Stimulated activated CD4-positive, alpha-beta T cell treated with anti-CD3 and anti-CD28 coated beads, TNF-alpha, amount 100 ng/mL, for 48 hours (primary cell): ENCODE measurements at regions not wholly inside any gene's neighbourhood (a gene's known extent, or its start where the extent isn't known, plus 50 kb on each side); places are given as distances from the start of the nearest gene placed in this dataset.

ENCODE experiments used
- DNase-seq, 3 donors: peaks; one replicate each; pipeline ENCODE4 v3.0.0-alpha.2; 2020; ENCODE audit warnings: low read depth in 3 of 3

- DNase-seq: no peak
Observed at GRCh38 chr5:168046163-168046562, 245.3 kb upstream of the WWC1 start.

GRCh38 chr5:168047043-168047668 lies 244.3 kb upstream of the WWC1 start:
- DNase-seq: peak in 1 of 3 donors; percentile 2

GRCh38 chr5:168047669-168048111 lies 243.8 kb upstream of the WWC1 start:
- no peak for DNase-seq

DNA sequence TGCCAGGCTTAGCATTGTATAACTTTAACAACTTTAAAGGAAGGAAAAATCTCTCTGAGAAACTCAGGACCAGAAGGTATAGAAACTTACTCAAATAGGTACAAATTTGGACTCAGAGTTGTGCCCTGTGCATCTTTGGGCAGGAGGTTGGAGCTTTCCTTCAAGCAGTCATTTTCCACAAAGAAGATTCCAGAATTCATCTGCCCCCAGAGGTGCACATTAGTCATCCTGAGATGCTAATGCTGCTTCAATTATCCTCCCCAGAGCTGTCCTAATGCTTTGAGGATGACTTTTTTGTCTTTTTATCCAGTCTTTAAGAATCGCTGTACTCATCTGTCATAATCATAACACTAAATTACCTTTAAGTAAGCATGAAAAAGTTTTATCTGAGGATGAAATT lies 243.0 kb upstream of the WWC1 start:
- no peak for DNase-seq

GRCh38 chr5:168052686-168053085 lies 238.8 kb upstream of the WWC1 start:
- DNase-seq: no peak

- no peak for DNase-seq
Observed at GRCh38 chr5:168054091-168054490, 237.4 kb upstream of the WWC1 start.

DNA sequence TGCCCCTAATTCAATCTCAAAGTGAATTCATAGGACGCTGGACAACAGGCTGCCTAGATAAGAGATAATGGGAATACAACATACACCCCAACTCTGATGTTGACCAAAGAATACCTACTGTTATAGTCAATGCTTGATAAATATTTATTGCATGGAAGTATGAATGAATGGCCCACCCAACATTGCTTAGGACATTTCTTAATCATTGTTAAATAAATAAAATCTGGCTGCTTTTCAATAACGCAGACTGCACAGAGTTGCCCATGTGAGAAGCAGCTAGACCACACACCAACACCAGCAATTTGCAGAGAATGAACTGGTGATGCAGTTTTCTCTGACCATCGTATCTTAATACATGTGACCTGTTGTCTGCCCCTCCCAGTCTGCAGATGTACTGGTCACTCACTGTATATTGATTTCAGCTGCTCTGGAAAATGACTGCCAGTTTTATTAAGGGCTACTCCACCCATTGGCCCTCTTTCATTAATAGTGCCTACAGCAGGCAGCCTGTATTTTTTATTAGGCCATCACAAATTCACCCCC lies 236.2 kb upstream of the WWC1 start:
- no peak for DNase-seq

GRCh38 chr5:168055961-168056360 lies 235.5 kb upstream of the WWC1 start:
- no peak for DNase-seq

DNA sequence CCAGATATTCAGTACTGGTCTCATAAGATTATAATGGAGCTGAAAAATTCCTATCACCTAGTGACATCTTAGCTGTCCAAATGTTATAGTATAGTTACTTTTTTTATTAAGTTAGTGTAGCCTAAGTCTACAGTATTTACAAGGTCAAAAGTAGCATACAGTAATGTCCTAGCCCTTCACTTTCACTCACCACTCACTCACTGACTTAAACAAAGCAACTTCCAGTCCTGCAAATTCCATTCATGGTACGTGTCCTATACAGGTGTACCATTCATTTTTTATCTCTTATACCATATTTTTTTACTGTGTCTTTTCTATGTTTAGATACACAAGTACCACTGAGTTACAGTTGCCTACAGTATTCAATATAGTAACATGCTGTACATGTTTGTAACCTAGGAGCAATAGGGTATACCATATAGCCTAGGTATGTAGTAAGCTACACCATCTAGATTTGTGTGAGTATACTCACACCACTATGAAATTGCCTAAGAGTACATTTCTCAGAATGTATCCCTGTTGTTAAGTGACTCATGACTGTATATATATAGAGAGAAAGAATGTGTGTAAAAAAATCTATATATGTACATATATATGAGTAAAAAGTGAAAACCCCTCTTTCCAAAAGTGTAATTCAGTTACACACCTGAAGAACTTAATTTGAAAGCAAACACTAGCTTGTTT lies 234.8 kb upstream of the WWC1 start:
- no peak for DNase-seq

DNA sequence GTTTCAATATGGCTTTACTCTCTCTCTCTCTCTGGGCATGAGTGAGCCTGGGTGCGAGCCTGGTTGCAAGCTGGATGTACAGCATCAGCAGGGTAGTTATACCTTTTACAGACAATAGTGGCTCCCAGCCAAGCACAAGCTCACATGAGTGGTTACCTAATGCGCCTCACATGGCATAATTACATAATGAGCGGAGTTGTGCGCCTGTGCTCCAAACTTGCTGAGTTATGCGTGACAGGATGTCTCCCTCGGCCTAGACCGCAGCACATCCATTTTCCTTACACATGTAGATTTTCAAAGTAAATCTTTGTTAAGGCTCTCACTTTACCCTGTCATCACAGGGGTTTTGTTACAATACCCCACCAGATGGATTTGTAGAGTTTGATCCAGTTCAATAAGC lies 233.5 kb upstream of the WWC1 start:
- no peak for DNase-seq

DNA sequence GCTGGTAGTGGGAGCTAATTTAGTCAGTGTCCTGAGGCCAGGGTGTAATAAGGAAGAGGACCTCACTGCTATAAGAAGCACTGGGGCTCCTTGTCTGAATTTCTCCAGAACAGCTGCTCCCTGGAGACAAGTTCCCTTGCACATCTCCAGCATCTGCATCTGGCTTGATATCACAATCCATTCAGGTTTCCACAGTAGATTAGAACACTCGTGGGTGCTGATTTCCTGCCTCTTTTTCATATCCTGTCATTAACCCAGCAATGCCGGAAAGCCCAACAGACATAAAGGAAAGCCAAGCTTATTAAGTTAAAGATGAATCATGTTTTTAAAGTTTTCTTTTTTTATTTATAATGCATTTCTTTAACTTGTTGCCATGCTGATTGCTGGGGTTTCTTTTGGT lies 232.3 kb upstream of the WWC1 start:
- DNase-seq: no peak

DNA sequence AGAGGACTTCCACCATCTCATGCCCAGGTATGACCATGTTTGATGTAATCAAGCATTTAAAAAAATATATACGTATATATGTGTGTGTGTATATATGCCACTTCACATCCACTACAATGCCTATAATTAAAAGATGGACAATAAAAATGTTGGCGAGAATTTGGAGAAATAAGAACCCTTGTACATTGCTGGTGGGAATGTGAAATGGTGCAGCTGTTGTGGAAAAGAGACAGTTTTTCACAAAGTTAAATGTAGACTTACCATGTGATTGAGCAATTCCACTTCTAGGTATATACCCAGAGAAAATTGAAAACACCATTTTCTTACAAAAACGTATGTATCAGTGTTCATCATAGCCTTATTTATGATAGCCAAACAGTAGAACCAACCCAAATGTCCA lies 229.2 kb upstream of the WWC1 start:
- DNase-seq: no peak

- DNase-seq: no peak
Observed at GRCh38 chr5:168064457-168064856, 227.0 kb upstream of the WWC1 start.

DNA sequence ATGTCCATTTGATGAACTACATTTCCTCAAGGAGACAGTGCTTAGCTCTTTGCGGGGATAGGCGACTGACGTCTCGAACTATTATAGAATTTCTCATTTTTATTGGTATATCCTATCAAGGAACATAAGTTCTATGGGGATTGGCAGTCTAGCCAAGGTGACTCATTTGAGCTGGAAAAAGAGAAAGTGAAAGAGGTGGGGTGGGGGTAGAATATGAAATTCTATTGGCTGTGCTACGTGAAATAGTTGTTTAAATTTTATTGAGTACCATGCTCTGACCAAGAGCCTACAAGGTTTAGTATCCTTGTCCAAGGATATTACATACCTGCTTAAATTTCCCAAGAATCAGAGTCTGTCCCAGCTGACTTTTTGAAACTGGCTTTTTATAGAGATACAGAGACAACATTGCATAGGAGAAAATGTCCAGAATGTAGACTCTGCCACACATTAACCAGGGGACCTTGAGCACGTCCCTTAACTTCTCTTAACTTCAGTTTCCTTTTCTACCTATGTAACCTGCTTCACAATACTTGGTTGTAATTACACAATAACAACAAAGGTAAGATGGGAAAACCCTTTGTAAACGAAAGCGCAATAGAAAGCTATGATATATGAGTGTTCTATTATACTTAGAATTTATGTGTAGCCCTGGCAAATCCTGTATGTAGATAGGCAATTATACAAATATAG lies 226.4 kb upstream of the WWC1 start:
- no peak for DNase-seq

DNA sequence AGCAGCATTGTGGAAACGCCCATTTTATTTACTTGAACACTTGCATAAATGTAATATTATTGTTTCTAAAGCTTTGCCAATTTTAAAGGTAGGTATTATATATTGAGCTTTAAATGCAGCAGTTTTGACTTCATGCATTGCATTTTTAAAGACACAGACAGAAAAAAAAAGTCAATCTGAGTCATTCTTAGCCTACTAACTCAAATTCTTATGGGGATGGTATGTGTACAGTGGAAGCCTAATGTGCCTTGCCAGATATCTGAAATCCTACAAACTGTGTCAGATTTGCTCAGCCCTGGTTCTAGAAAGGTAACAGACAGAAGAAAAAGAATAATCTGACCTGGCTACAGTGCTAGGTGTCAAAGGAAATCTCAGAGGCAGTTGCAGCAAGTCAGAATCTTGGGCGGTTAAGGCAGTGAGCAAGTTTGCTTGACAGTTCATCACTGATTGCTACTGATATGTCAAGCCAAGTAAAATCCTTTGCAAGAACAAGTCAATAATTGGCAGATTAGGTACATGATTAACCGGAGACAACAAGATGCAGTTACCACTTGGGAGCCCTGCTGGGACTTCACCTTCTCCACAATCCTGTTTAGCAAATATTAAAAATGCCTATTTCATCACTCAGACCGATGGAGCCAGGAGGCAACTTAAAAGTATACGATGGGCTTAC lies 224.8 kb upstream of the WWC1 start:
- no peak for DNase-seq

DNA sequence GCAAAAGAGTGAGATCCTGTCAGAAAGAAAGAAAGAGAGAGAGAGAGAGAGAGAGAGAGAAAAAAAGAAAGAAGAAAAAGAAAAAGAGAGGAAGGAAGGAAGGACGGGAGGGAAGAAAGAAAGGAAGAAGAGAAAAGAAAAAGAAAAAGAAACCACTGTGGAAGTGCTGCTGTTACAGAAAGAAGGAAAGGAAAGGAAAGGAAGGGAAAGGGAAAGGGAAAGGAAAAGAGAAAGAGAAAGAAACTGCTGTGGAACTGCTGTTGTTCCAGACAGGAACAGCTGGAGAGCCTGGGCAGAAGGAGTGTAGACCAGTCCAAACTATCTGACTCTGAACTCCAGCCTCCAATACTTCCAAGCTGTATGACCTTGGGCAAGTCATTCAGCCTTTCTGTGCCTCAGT lies 220.7 kb upstream of the WWC1 start:
- DNase-seq: no peak

DNA sequence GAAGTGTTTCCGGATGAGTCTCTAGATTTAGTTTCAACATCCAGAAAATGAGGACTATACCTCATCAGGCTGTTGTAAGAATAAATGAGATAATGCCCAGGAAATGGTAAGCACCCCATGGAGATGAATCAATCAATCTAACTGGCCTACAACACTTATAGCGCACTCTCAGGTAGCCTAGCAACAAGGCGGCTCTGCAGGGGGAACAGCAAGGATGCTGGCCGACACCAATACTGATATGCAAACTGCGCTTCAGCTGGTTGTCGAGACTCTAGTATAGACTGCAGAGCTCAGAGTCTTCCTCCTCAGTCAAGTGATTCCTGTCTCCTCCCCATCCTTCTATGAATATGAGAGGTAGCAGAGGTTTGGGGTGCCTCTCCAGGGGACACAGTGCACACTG lies 218.8 kb upstream of the WWC1 start:
- DNase-seq: no peak

DNA sequence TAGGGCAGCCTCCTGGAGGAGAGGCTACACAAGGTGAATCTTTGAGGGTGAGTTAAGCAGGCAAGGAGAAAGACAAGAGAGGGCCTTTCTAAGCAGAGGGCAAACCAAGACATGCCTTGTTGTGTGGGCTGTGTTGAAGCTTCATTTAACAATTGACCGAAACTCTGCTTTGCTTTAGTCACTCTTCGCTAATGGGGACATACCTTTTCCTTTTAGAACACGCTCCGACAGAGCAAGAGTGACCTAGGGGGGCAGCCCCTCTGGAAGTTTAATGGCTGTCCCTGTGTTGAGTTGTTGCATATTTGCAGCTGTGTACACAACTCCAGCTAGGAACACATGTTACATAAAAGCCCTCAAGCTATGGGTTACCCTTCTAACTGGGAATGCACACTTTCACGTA lies 218.1 kb upstream of the WWC1 start:
- DNase-seq: no peak

- no peak for DNase-seq
Observed at GRCh38 chr5:168073991-168074800, 217.2 kb upstream of the WWC1 start.

DNA sequence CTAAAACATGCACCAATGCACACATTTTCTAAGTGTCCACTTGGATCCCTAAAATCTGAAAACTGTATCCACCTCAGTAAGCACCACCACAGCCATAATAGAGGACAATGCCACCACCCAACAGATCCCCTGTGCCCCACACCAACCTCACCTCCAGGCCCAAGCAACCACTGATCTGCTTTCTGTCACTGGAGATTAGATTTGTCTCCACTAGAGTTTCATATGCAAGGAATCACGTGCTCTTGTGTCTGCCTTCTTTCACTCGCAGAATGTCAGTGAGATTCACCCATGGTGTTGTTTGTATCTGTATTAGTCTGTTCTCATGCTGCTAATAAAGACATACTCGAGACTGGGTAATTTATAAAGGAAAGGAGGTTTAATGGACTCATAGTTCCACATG lies 216.1 kb upstream of the WWC1 start:
- no peak for DNase-seq

DNA sequence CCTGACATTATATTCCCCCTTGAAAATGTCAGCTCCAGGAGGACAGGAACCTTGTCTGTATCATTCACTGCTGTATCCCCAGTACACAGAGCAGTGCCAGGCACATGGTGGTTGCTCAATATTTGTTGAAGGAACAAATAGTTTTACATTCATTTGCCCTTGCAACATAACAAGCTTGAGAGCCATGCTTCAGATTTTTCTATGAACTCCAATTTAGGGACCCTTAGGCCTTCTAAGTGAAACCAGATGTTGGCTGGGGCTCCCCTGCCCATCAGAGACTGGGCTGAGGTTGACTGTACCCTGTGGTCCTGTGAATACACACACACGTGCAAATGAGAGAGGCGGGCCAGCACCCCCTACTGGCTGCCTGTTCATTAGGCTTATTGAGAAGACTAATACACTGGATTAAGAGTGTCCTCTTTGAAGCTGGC lies 214.9 kb upstream of the WWC1 start:
- DNase-seq: no peak
